GM19395 (cell line): ENCODE measurements at regions not wholly inside any gene's neighbourhood (a gene's known extent, or its start where the extent isn't known, plus 50 kb on each side); places are given as distances from the start of the nearest gene placed in this dataset.

Source experiments
- ATAC-seq: cut with Tn5 transposase; IDR thresholded peaks from one replicate; pipeline ENCODE4 v1.9.1; 2021; ENCODE audit warnings: mild to moderate bottlenecking, moderate library complexity; ENCODE audit not compliant: unreplicated experiment

DNA sequence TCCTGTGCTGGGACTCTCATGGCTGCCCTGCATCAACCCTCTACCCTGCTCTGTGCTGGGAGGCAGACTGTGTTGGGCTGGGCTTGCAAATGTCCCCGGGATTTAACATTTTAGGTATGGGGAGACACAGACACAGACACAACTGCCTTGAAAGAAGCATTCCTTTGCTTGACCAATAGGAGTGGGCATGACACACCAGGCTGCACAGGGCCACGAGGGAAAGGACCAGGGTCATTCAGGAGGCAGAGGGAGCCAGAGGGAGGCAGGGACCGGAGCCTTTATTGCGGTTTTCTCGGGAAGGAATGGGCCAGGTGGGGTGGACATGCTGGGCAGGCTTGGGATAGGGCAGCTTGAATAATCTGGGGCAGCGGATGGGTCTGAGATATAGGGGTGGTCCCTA lies 238.7 kb upstream of the COPS8 start:
- no peak for ATAC-seq

DNA sequence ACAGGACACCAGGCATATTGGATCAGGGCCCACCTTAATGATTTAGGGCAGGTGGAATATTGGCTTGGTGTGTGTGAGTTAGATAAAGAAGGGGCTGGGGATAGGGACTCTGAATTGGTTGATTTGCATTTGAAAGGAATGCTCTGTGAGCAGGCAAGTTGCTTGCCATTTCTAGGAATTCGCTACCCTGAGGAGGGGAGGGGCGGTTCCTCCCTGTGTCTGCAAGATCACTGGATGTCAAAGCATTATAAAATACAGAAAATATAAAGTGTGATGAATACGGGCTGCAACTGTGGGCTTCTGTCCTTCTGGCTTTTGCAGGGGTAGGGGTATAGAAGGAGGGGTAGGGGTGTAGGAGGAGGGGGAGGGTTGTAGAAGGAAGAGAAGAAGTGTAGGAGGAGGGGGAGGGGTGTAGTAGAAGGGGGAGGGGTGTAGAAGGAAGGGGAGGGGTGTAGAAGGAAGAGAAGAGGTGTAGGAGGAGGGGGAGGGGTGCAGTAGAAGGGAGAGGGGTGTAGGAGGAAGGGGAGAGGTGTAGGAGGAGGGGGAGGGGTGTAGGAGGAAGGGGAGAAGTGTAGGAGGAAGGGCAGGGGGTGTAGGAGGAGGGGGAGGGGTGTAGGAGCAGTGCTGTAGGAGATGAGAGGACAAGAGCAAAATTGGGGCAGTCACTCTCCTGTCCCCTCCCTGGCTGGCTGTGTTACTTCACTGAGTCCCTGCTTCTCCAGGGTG lies 238.0 kb upstream of the COPS8 start:
- ATAC-seq, result no peak

DNA sequence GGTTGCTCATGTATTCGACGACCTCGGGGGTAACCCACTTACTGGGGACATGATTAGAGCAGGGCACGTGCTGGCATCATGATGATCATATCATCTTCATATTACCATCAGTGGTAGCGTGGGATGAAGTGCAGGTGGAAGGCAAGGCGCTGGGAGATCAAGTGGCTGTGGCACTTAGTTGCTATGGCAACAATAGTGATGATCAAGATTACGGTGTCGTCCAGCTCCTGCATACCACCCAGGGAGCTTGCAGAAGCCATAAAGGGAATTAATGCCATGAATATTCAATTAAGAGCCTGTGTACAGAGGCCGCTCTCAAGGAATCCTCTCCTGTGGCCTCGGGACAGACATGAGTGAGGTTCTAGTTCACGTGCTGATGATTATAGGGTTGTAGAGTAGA lies 237.2 kb upstream of the COPS8 start:
- ATAC-seq, result no peak

DNA sequence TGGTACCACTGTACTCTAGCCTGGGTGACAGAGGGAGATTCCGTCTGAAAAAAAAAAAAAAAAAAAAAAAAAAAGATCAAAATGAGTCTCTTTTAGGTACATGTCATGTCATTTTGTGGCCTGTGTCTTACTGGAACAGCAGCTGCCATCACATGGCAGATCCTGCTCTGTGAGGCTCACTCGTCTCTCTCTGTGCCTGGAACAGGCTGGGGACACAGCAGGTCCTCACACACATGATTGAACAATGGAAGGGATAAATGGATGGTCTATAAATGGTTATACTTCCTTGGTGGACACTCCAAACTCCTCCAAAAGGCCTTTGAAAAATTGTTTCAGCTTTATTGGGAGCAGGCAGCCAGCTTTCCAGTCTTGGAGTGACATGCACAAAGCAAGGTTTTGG lies 236.2 kb upstream of the COPS8 start:
- ATAC-seq, result no peak

DNA sequence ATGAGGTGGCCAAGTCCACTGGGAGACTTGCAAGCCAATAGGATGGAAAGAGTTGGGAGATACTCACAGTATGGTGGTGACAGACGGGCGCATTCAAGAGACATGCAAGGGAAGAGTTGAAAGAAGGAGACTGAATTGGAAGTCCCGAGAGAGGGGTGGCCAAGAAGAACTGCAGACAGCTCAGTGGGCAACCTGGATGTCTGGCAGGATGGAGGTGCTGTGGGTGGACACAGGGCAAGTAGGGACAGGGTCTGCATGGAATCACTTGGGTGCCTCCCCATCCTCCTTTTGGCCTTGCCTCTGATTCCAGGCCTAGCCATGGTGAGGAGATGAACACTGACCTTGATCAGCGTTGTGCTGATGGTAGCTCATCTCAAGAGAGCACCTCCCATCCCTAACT lies 235.7 kb upstream of the COPS8 start:
- no peak for ATAC-seq

DNA sequence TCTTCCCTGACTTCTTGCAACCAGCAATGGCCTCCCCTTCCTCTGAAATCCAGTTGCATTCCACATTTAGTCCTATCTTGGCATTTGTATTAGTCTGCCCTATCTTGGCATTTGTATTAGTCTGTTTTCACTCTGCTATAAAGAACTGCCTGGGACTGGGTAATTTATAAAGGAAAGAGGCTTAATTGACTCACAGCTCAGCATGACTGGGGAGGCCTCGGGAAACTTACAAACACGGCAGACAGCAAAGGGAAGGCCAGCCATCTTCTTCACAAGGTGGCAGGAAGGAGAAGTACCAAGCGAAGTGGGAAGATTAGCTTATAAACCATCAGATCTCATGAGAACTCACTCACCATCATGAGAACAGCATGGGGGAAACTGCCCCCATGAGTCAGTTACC lies 234.5 kb upstream of the COPS8 start:
- ATAC-seq, result no peak

DNA sequence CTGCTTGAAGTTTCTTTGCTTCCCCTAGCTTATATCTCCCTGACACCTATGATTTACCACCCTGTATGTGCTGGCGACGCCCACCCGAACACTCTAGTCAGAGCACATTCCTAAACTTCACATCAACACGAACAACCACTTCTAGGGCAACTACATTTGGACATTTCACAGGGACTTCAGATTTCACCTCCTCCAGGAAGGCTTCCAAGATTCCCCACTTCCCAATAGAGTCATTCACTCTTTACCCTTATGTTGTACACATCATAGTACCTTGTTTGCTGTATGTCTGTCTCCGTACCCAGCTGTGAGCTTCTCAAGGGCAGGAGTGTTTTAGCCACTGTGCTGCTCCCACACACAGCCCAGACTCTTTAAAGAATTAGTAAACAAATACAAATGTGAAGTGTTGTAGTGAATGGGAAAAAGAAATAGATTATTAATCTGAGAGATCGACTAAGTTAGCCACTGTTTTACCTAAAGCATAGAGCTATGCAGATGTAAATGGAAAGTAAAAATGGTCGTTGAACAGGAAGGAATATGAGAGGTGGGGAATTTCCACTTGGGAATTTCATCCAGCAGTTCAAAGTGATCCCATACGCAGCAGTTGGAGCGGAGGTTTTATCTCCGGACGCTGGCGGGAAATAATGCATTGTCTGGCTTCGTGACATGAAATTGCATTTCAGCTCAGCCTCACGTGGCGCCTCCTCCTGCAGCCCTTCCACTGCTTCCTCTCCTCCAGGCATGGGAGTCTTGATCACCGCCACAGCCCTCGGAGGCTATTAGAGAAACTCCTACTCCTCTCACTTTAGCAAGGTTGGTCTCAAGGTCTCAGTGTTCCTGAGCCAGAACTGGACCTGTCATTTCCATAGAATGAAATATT lies 233.4 kb upstream of the COPS8 start:
- ATAC-seq, result no peak

DNA sequence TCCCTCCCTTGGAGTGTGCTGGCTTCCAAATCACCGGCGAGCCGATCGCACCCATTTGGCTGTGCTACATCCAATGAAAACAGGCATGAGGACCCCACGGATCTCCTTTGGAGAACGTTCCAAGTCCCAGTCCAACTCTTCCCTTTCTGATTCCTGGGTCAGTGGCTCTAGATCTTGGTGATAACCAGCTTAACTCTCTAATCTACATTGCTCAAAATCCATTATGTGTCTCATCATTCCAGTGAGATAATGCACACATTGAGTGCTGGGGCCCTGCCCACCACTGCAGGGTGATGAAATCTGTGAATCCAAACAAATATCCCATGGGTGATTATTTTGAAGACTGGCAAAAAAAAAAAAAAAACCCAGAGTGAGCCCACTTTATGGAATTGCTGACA lies 232.7 kb upstream of the COPS8 start:
- ATAC-seq, result no peak

DNA sequence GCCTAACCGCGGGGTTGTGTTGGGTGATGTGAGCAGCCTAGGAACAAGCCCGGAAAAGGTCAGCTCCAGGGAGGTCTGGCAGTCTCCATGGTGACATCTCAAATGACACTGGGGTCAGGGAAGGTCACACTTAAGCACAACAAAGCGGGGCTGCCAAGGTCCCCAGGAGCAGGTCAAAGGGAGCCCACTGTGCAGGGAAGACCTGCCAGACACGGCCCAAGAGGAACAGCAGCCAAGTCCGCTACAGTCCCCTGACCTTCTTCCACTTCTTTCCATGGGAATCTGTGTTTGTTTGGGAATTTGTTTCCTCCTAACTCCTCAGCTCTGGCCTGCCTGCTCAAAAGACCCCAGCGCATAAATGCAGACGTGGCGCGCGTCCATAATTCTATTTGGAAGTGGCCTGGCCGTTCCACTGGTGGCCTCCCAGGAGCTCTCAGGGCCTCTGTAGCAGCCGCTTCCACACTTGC lies 232.1 kb upstream of the COPS8 start:
- ATAC-seq, result no peak

DNA sequence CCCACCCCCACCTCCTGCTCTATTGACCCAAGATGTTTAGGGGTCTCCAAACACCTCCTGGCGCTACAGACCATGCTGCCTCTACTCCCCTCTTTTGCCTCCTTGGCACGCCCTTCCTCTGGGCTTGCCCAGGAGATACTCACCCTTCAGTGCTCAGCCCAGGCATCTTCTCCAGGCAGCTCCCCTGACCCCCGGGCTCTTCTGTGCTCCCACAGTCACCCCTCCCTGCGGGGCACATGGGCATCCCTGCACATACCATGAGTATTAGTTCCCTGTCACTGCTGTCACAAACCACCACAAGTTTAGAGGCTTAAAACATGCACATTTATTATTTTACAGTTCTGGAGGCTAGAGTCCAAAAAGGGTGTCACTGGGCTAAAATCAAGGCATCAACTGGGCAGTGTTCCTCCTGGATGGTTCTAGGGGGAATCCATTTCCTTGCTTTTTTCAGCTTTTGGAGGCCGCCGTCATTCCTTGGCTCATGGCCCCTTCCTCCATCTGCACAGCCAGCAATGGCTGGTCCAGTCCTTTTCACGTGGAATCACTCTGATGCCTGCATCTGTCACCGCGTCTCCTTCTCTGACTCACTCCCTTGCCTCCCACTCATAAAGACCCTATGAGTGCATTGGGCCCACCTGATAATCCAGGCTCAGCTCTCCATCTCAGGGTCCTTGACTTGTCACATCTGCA lies 230.4 kb upstream of the COPS8 start:
- no peak for ATAC-seq

DNA sequence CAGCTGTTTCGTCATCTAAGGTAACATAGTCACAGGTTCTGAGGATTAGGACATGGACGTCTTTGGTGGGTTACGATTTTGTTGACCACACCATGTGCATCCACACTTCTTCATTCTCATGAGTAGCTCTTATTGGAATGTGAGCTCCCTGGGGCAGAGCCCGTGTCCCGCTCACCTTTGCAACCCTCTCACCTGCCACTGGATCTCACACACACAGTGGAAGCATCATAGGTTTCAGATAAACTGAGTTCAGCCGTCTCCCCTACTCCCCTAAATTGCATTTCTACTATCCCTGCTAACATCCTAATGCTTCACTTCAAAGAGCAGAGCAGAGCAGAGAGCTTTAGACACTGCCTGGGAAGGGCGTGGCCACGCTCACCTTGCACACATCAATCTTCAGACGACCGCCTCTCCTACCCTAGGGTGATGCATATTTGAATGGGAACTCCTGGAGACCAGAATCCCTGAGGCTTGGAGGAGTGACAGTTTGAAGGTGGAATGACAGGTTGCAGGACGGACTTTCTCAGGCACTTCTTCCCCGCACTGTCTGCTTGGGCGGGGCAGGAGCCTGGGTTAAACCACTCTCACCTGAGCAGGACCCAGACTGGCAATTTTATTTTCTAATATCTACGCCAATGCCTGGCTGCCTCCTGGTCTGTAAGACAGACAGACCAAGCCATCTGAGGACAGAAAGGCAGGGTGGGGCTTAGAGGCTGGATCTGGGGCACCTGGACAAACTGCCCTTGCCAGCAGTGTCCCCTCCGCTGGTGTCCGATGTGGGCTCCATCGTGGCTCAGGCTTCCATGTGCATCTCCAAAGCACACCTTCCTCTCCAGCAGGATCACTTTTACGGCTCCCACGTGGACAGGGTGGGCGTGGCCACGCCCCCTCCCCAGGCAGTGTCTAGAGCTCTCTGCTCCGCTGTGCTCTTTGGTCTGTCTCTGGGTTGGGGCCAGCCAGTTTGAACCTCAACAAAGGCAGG lies 229.5 kb upstream of the COPS8 start:
- ATAC-seq, result no peak

DNA sequence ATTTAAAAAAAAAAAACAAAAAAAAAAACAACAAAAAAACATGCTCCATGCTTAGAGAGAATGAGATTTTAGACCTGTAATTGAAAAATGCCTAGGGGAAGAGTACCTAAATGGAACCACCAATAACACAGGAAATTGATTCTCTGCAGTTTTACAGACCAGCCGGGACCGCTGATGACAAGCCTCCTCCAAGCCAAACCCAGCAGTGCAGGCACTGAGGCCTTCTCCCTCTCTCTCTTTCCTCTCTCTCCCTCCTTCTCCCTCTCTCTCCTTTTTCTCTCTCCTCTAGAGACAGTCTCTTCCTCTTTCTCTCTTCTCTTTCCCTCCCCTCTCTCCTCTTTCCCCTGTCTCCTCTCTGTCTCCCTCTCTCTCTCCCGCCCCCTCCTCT lies 228.8 kb upstream of the COPS8 start:
- no peak for ATAC-seq

DNA sequence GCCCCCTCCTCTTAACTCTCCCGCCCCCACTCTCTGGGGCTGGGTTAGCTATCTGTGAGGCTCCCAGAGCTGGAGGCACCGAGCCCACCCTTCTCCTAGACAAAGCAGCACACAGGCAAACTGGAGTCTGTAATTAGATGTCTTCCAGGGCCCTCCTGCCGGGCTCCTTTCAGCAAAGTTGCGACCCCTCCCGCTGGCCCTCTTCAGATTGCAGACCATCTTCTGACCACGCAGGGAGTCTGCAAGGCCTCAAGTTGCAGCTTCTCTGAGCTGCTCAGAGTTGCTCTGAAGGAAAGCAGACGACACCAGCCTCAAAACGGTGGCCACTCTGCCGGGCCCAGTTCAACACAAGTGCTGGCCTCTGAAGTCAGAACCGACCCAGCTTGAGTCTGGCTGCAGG lies 228.4 kb upstream of the COPS8 start:
- ATAC-seq, result no peak

DNA sequence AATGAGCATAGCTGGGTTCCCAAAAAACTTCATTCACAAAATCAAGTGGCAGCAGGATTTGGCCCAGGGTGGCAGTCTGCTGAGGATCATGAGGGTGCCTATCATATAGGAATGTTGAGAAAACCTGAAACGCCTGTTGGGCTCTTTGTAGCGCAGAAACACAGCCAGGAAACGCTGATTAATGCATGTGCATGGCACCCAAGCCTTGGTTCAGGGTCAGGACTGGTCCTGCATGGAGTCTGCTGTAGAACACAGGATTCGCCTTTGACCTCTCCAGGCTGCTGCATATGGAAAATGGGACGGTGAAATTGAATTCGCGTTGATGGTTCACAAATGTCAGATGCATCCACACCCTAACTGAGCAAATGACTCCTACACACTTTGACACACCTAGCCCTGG lies 227.9 kb upstream of the COPS8 start:
- no peak for ATAC-seq

DNA sequence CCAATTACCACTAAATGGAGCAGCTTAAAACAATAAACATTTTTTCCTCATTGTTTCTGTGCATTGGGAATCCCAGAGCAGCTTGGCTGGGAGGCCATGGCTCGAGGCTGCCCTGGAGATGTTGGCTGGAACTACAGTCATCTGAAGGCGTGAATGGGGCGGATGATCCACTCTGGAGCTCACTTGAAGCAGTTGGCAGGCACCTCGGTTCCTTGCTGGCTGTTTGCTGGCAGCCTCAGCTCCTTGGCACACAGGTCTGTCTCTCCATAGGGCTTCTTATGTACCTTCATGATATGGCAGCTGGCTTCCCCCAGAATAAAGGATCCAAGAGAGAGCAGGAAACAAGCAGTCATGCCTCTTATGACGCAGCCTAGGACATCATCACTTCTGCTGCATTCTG lies 227.0 kb upstream of the COPS8 start:
- no peak for ATAC-seq

DNA sequence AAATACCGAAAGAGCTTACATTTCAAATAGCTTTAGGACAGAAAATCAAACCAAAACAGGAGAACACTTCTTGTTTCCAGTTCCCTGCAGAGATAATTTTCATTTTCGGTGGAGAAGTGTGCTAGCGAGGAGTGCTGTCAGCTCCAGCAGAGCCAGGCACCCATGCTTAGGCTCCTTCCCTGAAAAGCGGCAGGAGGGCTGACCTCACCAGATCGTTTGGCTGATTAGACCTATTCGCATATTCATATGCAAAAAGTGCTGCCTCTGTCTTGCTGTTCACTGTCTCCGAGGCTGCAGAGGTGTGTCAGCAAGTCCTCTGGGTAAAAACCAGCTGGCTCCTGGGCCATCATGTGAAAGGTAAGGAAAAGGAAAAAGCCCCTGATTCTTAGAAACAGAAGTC lies 225.8 kb upstream of the COPS8 start:
- ATAC-seq, result no peak

DNA sequence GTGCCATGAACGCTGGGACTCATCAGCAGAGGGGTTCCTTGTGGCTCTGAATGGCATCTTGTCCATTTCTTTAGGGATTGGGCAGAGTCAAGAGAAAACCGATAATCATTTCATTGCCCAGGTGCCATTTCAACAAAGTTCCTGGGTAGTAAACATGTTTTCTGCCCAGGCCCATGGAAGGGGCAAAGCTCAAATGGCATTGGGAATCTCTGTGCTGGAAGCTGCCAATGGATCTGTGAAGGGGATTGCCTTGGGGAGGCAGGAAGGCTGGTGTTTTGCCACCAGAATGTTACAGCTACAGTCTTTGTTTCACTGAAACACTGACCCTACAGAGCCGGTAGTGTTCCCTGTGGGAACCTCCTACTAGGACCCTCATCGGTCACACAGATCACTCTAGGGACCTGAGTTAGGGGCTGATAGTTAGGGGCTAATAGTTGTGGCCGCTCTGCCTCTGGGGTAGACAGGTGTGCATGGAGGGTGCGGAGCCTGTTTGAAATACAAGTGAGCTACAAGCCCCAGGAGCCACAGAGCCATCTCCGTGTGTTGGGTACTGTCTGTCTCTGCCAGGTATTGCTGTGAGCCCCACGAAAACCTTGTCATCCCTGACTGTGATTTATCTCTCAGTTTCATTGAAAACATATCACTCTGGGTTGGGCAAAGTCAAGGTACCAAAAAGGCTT lies 224.4 kb upstream of the COPS8 start:
- no peak for ATAC-seq

DNA sequence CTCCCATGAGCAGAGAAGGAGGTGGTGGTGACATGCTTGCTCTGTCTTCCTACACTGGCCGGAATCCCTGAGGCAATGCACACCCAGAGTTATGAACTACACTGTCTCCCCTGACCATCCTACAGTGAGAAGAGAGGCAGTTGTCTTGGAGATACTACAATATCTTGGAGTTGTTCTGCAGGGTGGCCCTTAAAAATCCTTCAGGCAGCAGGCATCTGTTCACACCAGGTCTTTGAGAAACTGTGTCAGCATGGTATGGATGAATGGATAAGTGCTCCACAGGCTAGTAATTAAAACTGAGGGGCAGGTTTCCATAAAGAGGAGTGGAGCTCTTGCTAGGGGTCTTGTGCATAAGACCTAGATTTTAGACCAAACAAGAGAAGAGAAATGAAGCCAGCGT lies 223.7 kb upstream of the COPS8 start:
- no peak for ATAC-seq

DNA sequence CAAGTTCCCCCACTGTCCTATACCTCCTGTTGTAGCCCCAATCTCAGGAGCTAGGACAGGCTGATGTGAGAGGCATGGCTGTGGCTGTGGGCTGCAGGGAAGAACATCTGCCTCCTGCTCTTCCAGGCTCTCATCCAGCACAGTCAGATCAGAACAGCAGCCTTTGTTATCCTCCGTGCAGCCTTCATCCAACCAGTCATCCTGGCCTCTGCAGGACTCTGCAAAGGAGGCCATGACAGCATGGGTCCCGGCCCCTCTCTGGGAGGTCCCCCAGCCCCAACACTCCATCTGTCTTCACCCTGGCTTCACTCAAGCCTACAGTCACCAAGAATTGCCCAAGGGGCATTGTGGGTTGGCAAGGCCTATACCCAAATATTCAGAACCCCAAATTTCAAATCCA lies 223.2 kb upstream of the COPS8 start:
- no peak for ATAC-seq
